Mesenchymal stem cell (in vitro differentiated cells and primary cell): ENCODE measurements at regions not wholly inside any gene's neighbourhood (a gene's known extent, or its start where the extent isn't known, plus 50 kb on each side); places are given as distances from the start of the nearest gene placed in this dataset.

Source experiments
- DNase-seq: peaks from one replicate; pipeline ENCODE4 v3.0.0-alpha.2; 2013
- H2AFZ ChIP-seq: one replicate; pipeline ENCODE4 v1.6.1; 2013; ENCODE audit warnings: low read depth, mild to moderate bottlenecking, control low read depth, inconsistent platforms, low read length, moderate library complexity
- H2AK5ac ChIP-seq: 2 replicates; pipeline ENCODE4 v1.6.1; 2013; ENCODE audit warnings: low read length, moderate library complexity, mild to moderate bottlenecking, inconsistent platforms; ENCODE audit not compliant: severe bottlenecking
- H2BK120ac ChIP-seq: one replicate; pipeline ENCODE4 v1.6.1; 2013; ENCODE audit warnings: low read depth, mild to moderate bottlenecking, inconsistent platforms, low read length, moderate library complexity
- H2BK12ac ChIP-seq, 2 experiments: one replicate each; pipeline ENCODE4 v1.6.1; 2013; ENCODE audit warnings: inconsistent platforms in 2 of 2, low read length in 2 of 2, mild to moderate bottlenecking in 2 of 2, moderate library complexity in 2 of 2, control low read depth in 1 of 2
- H2BK15ac ChIP-seq: one replicate; pipeline ENCODE4 v1.6.1; 2013; ENCODE audit warnings: mild to moderate bottlenecking, low read depth, inconsistent platforms; ENCODE audit not compliant: poor library complexity, severe bottlenecking
- H2BK5ac ChIP-seq: 2 replicates; pipeline ENCODE4 v1.6.1; 2013; ENCODE audit warnings: low read depth, mild to moderate bottlenecking, low read length, control low read depth, inconsistent platforms; ENCODE audit not compliant: poor library complexity, severe bottlenecking
- H3K14ac ChIP-seq, 2 experiments: one replicate each; pipeline ENCODE4 v1.6.1; 2013; ENCODE audit warnings: inconsistent platforms in 2 of 2, low read length in 2 of 2, control low read depth in 1 of 2, mild to moderate bottlenecking in 1 of 2, moderate library complexity in 1 of 2
- H3K18ac ChIP-seq, 2 experiments: one replicate each; pipeline ENCODE4 v1.6.1; 2013; ENCODE audit warnings: inconsistent platforms in 2 of 2, low read length in 2 of 2, control low read depth in 1 of 2, low read depth in 1 of 2, mild to moderate bottlenecking in 1 of 2
- H3K23ac ChIP-seq, 2 experiments: one replicate each; pipeline ENCODE4 v1.6.1; 2013; ENCODE audit warnings: inconsistent platforms in 2 of 2, low read length in 2 of 2, mild to moderate bottlenecking in 2 of 2, moderate library complexity in 2 of 2, control low read depth in 1 of 2
- H3K27ac ChIP-seq: 2 replicates; pipeline ENCODE4 v1.5.1; 2013; ENCODE audit warnings: mild to moderate bottlenecking, moderate library complexity, low read length, control low read depth, inconsistent platforms; ENCODE audit not compliant: poor library complexity, severe bottlenecking
- H3K27me3 ChIP-seq, 2 experiments: 2 replicates each; pipeline versions ENCODE4 v1.6.1 to v1.7.0; 2013; ENCODE audit warnings: low read length in 2 of 2, mild to moderate bottlenecking in 2 of 2, moderate library complexity in 2 of 2, control low read depth in 1 of 2, inconsistent platforms in 1 of 2; ENCODE audit not compliant: control insufficient read depth in 1 of 2, insufficient read depth in 1 of 2
- H3K36me3 ChIP-seq, 2 experiments: 2 replicates each; pipeline versions ENCODE4 v1.6.1 to v1.7.0; 2013; ENCODE audit warnings: low read length in 2 of 2, control low read depth in 1 of 2, inconsistent platforms in 1 of 2, low read depth in 1 of 2, mild to moderate bottlenecking in 1 of 2; ENCODE audit not compliant: insufficient read depth in 2 of 2, control insufficient read depth in 1 of 2
- H3K4ac ChIP-seq, 2 experiments: one replicate each; pipeline ENCODE4 v1.6.1; 2013; ENCODE audit warnings: inconsistent platforms in 2 of 2, low read length in 2 of 2, mild to moderate bottlenecking in 2 of 2, moderate library complexity in 2 of 2, control low read depth in 1 of 2, low read depth in 1 of 2
- H3K4me1 ChIP-seq: 2 replicates; pipeline ENCODE4 v1.6.1; 2013; ENCODE audit warnings: low read depth, low read length, control low read depth; ENCODE audit not compliant: control insufficient read depth, insufficient read depth
- H3K4me2 ChIP-seq: 2 replicates; pipeline ENCODE4 v1.6.1; 2013; ENCODE audit warnings: low read length, mild to moderate bottlenecking, inconsistent platforms; ENCODE audit not compliant: poor library complexity, severe bottlenecking
- H3K4me3 ChIP-seq, 2 experiments: 2 replicates each; pipeline versions ENCODE4 v1.5.1 to v1.7.0; 2013; ENCODE audit warnings: low read length in 2 of 2, mild to moderate bottlenecking in 2 of 2, control low read depth in 1 of 2, low read depth in 1 of 2; ENCODE audit not compliant: insufficient read depth in 1 of 2
- H3K79me1 ChIP-seq: replicated peaks from 2 replicates; pipeline ENCODE4 v1.6.1; 2013; ENCODE audit warnings: mild to moderate bottlenecking, control low read depth, low read length, inconsistent platforms; ENCODE audit not compliant: poor library complexity, severe bottlenecking
- H3K9ac ChIP-seq: 2 replicates; pipeline ENCODE4 v1.7.0; 2013; ENCODE audit warnings: mild to moderate bottlenecking, low read length, moderate library complexity
- H3K9me3 ChIP-seq: 2 replicates; pipeline ENCODE4 v1.7.0; 2013; ENCODE audit warnings: mild to moderate bottlenecking, low read length; ENCODE audit not compliant: control insufficient read depth
- H4K8ac ChIP-seq: one replicate; pipeline ENCODE4 v1.6.1; 2013; ENCODE audit warnings: inconsistent platforms, mild to moderate bottlenecking, low read length, moderate library complexity
- H4K91ac ChIP-seq: one replicate; pipeline ENCODE4 v1.6.1; 2013; ENCODE audit warnings: mild to moderate bottlenecking, low read length, inconsistent platforms
- WGBS: methylation state at CpG from one replicate; pipeline ENCODE4 v1.1.7; 2013; ENCODE audit warnings: mixed read lengths; 5-methylcytosine and 5-hydroxymethylcytosine counted together

GRCh38 chr4:129342819-129343408 lies 247.0 kb downstream of the C4orf33 start:
- no peak overlapping the region for H2BK5ac ChIP-seq
- H3K4ac ChIP-seq = no peak overlapping the region
- peak overlapping the region; percentile 73 for H3K27ac ChIP-seq
- H2AFZ ChIP-seq = no peak overlapping the region
- H2AK5ac ChIP-seq = no peak overlapping the region
- no peaks in the 10 kb centered on the region for H3K79me1 ChIP-seq
- peak overlapping the region; percentile 82 for H3K9ac ChIP-seq
- H3K18ac ChIP-seq = no peak overlapping the region
- H4K91ac ChIP-seq = no peak overlapping the region
- H3K36me3 ChIP-seq = no peaks in the 10 kb centered on the region
- no peak overlapping the region for H3K23ac ChIP-seq
- H3K4me2 ChIP-seq = no peak overlapping the region
- no peak overlapping the region for H2BK15ac ChIP-seq
- H3K14ac ChIP-seq = no peak overlapping the region
- WGBS = 92% methylated on average over 1 of the region's 5 CpGs
- no peak overlapping the region for H2BK12ac ChIP-seq
- H2BK120ac ChIP-seq = no peak overlapping the region
- H3K4me1 ChIP-seq = no peaks in the 10 kb centered on the region
- H4K8ac ChIP-seq = no peak overlapping the region
- no peaks in the 10 kb centered on the region for H3K9me3 ChIP-seq
- DNase-seq = peak; percentile 91
- peak overlapping the region in 1 of 2 experiments; percentile 69 for H3K4me3 ChIP-seq
- no peaks in the 10 kb centered on the region for H3K27me3 ChIP-seq

GRCh38 chr4:129344058-129344457 lies 248.1 kb downstream of the C4orf33 start:
- Histone ChIP-seq H2AFZ (no peak overlapping the region), H2AK5ac (no peak overlapping the region), H2BK5ac (no peak overlapping the region), H3K4ac (no peak overlapping the region), H4K91ac (no peak overlapping the region), H3K4me2 (no peak overlapping the region), H3K27me3 (no peaks in the 10 kb centered on the region), H2BK120ac (no peak overlapping the region), H2BK12ac (no peak overlapping the region), H3K9ac (no peak overlapping the region), H3K18ac (no peak overlapping the region), H3K4me1 (no peaks in the 10 kb centered on the region), H3K27ac (no peak overlapping the region), H3K14ac (no peak overlapping the region), H3K36me3 (no peaks in the 10 kb centered on the region), H2BK15ac (no peak overlapping the region), H3K79me1 (no peaks in the 10 kb centered on the region), H3K4me3 (no peak overlapping the region), H3K9me3 (no peaks in the 10 kb centered on the region), H4K8ac (no peak overlapping the region), H3K23ac (no peak overlapping the region)
- 60% methylated on average over 9 of the region's 11 CpGs for WGBS
- peak; percentile 38 for DNase-seq

GRCh38 chr4:129345609-129346008 lies 249.7 kb downstream of the C4orf33 start:
- Histone ChIP-seq H3K18ac (no peak overlapping the region), H3K79me1 (no peaks in the 10 kb centered on the region), H2BK15ac (no peak overlapping the region), H2BK120ac (no peak overlapping the region), H3K4me1 (no peaks in the 10 kb centered on the region), H3K4me2 (no peak overlapping the region), H3K23ac (no peak overlapping the region), H3K27me3 (no peaks in the 10 kb centered on the region), H2AK5ac (no peak overlapping the region), H3K14ac (no peak overlapping the region), H3K9ac (no peak overlapping the region), H2BK12ac (no peak overlapping the region), H2AFZ (no peak overlapping the region), H3K4me3 (no peak overlapping the region), H3K9me3 (no peaks in the 10 kb centered on the region), H3K36me3 (no peaks in the 10 kb centered on the region), H3K4ac (no peak overlapping the region), H2BK5ac (no peak overlapping the region), H4K8ac (no peak overlapping the region), H4K91ac (no peak overlapping the region), H3K27ac (no peak overlapping the region)
- DNase-seq = no peak
- 94% methylated on average over 3 of the region's 4 CpGs for WGBS

- H3K36me3 ChIP-seq = no peaks in the 10 kb centered on the region
- H3K9ac ChIP-seq = no peak overlapping the region
- no peaks in the 10 kb centered on the region for H3K27me3 ChIP-seq
- no peak overlapping the region for H2BK5ac ChIP-seq
- DNase-seq = no peak
- no peak overlapping the region for H3K4me3 ChIP-seq
- H3K9me3 ChIP-seq = no peaks in the 10 kb centered on the region
- H4K91ac ChIP-seq = no peak overlapping the region
- no peak overlapping the region for H3K27ac ChIP-seq
- no peak overlapping the region for H3K4me2 ChIP-seq
- 100% methylated on average over 2 of the region's 5 CpGs for WGBS
- no peak overlapping the region for H3K23ac ChIP-seq
- H2AFZ ChIP-seq = no peak overlapping the region
- H3K18ac ChIP-seq = no peak overlapping the region
- no peak overlapping the region for H4K8ac ChIP-seq
- H2BK12ac ChIP-seq = no peak overlapping the region
- no peak overlapping the region for H2BK15ac ChIP-seq
- H3K79me1 ChIP-seq = no peaks in the 10 kb centered on the region
- H3K4me1 ChIP-seq = no peaks in the 10 kb centered on the region
- no peak overlapping the region for H2BK120ac ChIP-seq
- H2AK5ac ChIP-seq = no peak overlapping the region
- no peak overlapping the region for H3K14ac ChIP-seq
- H3K4ac ChIP-seq = no peak overlapping the region
Measured at GRCh38 chr4:129346036-129346435, 250.1 kb downstream of the C4orf33 start.
